ENCODE measurements at regions not wholly inside any gene's neighbourhood (a gene's known extent, or its start where the extent isn't known, plus 50 kb on each side); places are given as distances from the start of the nearest gene placed in this dataset.

GRCh38 chr4:126969360-126970235 lies 663.2 kb upstream of the INTU start:
- ATAC-seq, result no peak
- peaks cover 11% of the 10 kb centered on the region for H3K9me3 ChIP-seq
- no peak for DNase-seq
- no peak overlapping the region for H3K4me3 ChIP-seq
- H3K36me3 ChIP-seq (ENCODE audit: low read depth), result no peaks in the 10 kb centered on the region
- H3K4me1 ChIP-seq (ENCODE audit: low read depth), result no peaks in the 10 kb centered on the region
- intact Hi-C loops (cut with DNase I, micrococcal nuclease), result no loop called here
- no peak for TF ChIP-seq CTCF (IDR thresholded peaks at IDR 0.05)

GRCh38 chr4:126973201-126973600 lies 659.6 kb upstream of the INTU start:
- Histone ChIP-seq H3K36me3 (ENCODE audit: low read depth) (no peaks in the 10 kb centered on the region), H3K9me3 (peaks cover 12% of the 10 kb centered on the region), H3K4me3 (no peak overlapping the region), H3K4me1 (ENCODE audit: low read depth) (no peaks in the 10 kb centered on the region)
- no peak for TF ChIP-seq CTCF (IDR thresholded peaks at IDR 0.05)
- ATAC-seq (no peak), DNase-seq (no peak)
- intact Hi-C loops (cut with DNase I, micrococcal nuclease), result no loop called here

- ATAC-seq, result no peak
- Histone ChIP-seq H3K4me1 (ENCODE audit: low read depth) (no peaks in the 10 kb centered on the region), H3K4me3 (no peak overlapping the region), H3K36me3 (ENCODE audit: low read depth) (no peaks in the 10 kb centered on the region), H3K9me3 (peaks cover 10% of the 10 kb centered on the region)
- intact Hi-C loops (cut with DNase I, micrococcal nuclease), result no loop called here
- no peak for DNase-seq
- TF ChIP-seq CTCF (IDR thresholded peaks at IDR 0.05), result no peak
Measured at GRCh38 chr4:126976850-126977632, 655.7 kb upstream of the INTU start.

GRCh38 chr4:126986005-126986404 lies 646.8 kb upstream of the INTU start:
- no peak for ATAC-seq

GRCh38 chr4:126986828-126987227 lies 645.9 kb upstream of the INTU start:
- ATAC-seq, result no peak
- H3K9me3 ChIP-seq, result peaks cover 22% of the 10 kb centered on the region
- no peaks in the 10 kb centered on the region for H3K36me3 ChIP-seq (ENCODE audit: low read depth)
- no peak for DNase-seq
- H3K4me1 ChIP-seq (ENCODE audit: low read depth), result no peaks in the 10 kb centered on the region
- no peak overlapping the region for H3K4me3 ChIP-seq
- intact Hi-C loops (cut with DNase I, micrococcal nuclease), result no loop called here
- TF ChIP-seq CTCF (IDR thresholded peaks at IDR 0.05), result no peak

More at GRCh38 chr4:126986005-126986404, 646.8 kb upstream of the INTU start:
- H3K4me1 ChIP-seq (ENCODE audit: low read depth), result no peaks in the 10 kb centered on the region
- no peak for DNase-seq
- intact Hi-C loops (cut with DNase I, micrococcal nuclease), result no loop called here
- no peak overlapping the region for H3K4me3 ChIP-seq
- no peaks in the 10 kb centered on the region for H3K36me3 ChIP-seq (ENCODE audit: low read depth)
- H3K9me3 ChIP-seq, result peaks cover 21% of the 10 kb centered on the region
- no peak for TF ChIP-seq CTCF (IDR thresholded peaks at IDR 0.05)
